Sigmoid colon (tissue), 4 donors: ENCODE measurements at regions not wholly inside any gene's neighbourhood (a gene's known extent, or its start where the extent isn't known, plus 50 kb on each side); places are given as distances from the start of the nearest gene placed in this dataset.

Source experiments
- CTCF ChIP-seq, 4 experiments: fragments of 450-650 bp in 3 of 4; fragments of 200-600 bp in 1 of 4; IDR thresholded peaks; one replicate each; pipeline ENCODE4 v1.5.1; 2016 to 2019; ENCODE audit warnings: antibody characterized with exemption in 4 of 4, mild to moderate bottlenecking in 3 of 4, moderate library complexity in 2 of 4
- EP300 ChIP-seq, 4 donors: sonication (generic); formaldehyde crosslinking; IDR thresholded peaks; one replicate each; pipeline ENCODE4 v1.6.1; 2017; ENCODE audit warnings: antibody characterized with exemption in 4 of 4
- POLR2A ChIP-seq, 2 donors: fragments of 450-650 bp; IDR thresholded peaks; one replicate each; pipeline ENCODE4 v1.6.1; 2016; ENCODE audit warnings: antibody characterized with exemption in 2 of 2, mild to moderate bottlenecking in 2 of 2, moderate library complexity in 2 of 2
- POLR2AphosphoS5 ChIP-seq, 4 donors: sonication (generic); formaldehyde crosslinking; IDR thresholded peaks; one replicate each; pipeline ENCODE4 v1.6.1; 2017; ENCODE audit warnings: antibody characterized with exemption in 4 of 4

- TF ChIP-seq POLR2A (IDR thresholded peaks at IDR 0.05) (no peak), POLR2AphosphoS5 (IDR thresholded peaks at IDR 0.05) (no peak), CTCF (IDR thresholded peaks at IDR 0.05) (no peak), EP300 (IDR thresholded peaks at IDR 0.05) (no peak)
Measured at GRCh38 chr1:30397576-30397975, 325.8 kb downstream of the MATN1 start.
